ENCODE measurements at regions not wholly inside any gene's neighbourhood (a gene's known extent, or its start where the extent isn't known, plus 50 kb on each side); places are given as distances from the start of the nearest gene placed in this dataset.

DNA sequence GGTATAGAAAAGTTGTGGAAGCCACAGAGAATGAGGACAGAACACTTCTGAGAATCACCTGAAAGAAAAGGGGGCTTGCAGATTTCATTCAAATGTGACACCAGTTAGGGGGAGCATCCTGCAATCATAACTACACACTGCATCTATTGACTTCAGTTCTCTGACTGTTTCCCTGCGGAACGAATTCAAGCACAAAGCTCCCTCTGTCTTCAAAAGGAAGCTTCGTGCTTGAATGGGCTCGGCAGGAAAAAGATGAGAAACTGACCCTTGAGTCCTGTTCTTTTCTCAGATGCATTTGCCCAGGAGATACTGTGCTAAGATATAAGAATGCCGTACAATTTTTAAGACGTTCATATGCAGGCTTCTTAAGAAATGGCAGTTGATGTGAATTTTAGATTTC is 2000.4 kb upstream of the RAG2 start:
- TF ChIP-seq, protein P1, sequence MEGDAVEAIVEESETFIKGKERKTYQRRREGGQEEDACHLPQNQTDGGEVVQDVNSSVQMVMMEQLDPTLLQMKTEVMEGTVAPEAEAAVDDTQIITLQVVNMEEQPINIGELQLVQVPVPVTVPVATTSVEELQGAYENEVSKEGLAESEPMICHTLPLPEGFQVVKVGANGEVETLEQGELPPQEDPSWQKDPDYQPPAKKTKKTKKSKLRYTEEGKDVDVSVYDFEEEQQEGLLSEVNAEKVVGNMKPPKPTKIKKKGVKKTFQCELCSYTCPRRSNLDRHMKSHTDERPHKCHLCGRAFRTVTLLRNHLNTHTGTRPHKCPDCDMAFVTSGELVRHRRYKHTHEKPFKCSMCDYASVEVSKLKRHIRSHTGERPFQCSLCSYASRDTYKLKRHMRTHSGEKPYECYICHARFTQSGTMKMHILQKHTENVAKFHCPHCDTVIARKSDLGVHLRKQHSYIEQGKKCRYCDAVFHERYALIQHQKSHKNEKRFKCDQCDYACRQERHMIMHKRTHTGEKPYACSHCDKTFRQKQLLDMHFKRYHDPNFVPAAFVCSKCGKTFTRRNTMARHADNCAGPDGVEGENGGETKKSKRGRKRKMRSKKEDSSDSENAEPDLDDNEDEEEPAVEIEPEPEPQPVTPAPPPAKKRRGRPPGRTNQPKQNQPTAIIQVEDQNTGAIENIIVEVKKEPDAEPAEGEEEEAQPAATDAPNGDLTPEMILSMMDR (IDR thresholded peaks at IDR 0.05; ENCODE audit: insufficient read depth, low read depth, low read length) = no peak
- TF ChIP-seq EZH2 (IDR thresholded peaks at IDR 0.05; ENCODE audit: insufficient read depth, low read length) = no peak
